Nephron (organoid): ENCODE measurements at regions not wholly inside any gene's neighbourhood (a gene's known extent, or its start where the extent isn't known, plus 50 kb on each side); places are given as distances from the start of the nearest gene placed in this dataset.
"Not testable (repeated sequence)": the region's sequence is repeated elsewhere in the genome, so short reads cannot be mapped to it uniquely, and the experiment has no call there.

ENCODE experiments used
- H3K27ac Mint-ChIP-seq, 3 experiments: 2 replicates each; pipeline ENCODE4 v1.8.0; 2020; ENCODE audit warnings: mixed read lengths in 3 of 3, mild to moderate bottlenecking in 2 of 3, moderate library complexity in 1 of 3
- H3K27me3 Mint-ChIP-seq: 2 replicates; pipeline ENCODE4 v1.8.0; 2021; ENCODE audit warnings: low read depth, mild to moderate bottlenecking, moderate library complexity, mixed read lengths
- H3K36me3 Mint-ChIP-seq: 2 replicates; pipeline ENCODE4 v1.8.0; 2020; ENCODE audit warnings: low read depth, mixed read lengths
- H3K4me1 Mint-ChIP-seq: 2 replicates; pipeline ENCODE4 v1.8.0; 2020; ENCODE audit warnings: mixed read lengths
- H3K4me3 Mint-ChIP-seq, 3 experiments: 2 replicates each; pipeline ENCODE4 v1.8.0; 2020; ENCODE audit warnings: mild to moderate bottlenecking in 3 of 3, mixed read lengths in 3 of 3, moderate library complexity in 2 of 3
- H3K9me3 Mint-ChIP-seq: 2 replicates; pipeline ENCODE4 v1.8.0; 2020; ENCODE audit warnings: mixed read lengths
- CTCF ChIP-seq, 3 experiments: fragments of 200-600 bp; sonication (generic); IDR thresholded peaks; one replicate each; pipeline ENCODE4 v1.5.0; 2021; ENCODE audit warnings: antibody characterized with exemption in 3 of 3; ENCODE audit not compliant: unreplicated experiment in 3 of 3

GRCh38 chr7:152551304-152552036, 115.7 kb upstream of the KMT2C start:
- no peaks in the 10 kb centered on the region for H3K36me3 Mint-ChIP-seq
- TF ChIP-seq CTCF (IDR thresholded peaks at IDR 0.05; ENCODE audit: unreplicated experiment in 3 of 3) = no peak

GRCh38 chr7:152544971-152545619, 109.3 kb upstream of the KMT2C start:
- H3K4me3 Mint-ChIP-seq = no peak overlapping the region
- H3K36me3 Mint-ChIP-seq = no peaks in the 10 kb centered on the region
- no peak for TF ChIP-seq CTCF (IDR thresholded peaks at IDR 0.05; ENCODE audit: unreplicated experiment in 3 of 3)
- H3K27ac Mint-ChIP-seq = no peak overlapping the region
- peaks cover 4% of the 10 kb centered on the region for H3K4me1 Mint-ChIP-seq
- H3K27me3 Mint-ChIP-seq = peaks cover 22% of the 10 kb centered on the region
- H3K9me3 Mint-ChIP-seq = peaks cover 5% of the 10 kb centered on the region

More at GRCh38 chr7:152551304-152552036, 115.7 kb upstream of the KMT2C start:
- no peaks in the 10 kb centered on the region for H3K27me3 Mint-ChIP-seq
- no peak overlapping the region for H3K4me3 Mint-ChIP-seq
- no peaks in the 10 kb centered on the region for H3K9me3 Mint-ChIP-seq
- no peak overlapping the region for H3K27ac Mint-ChIP-seq
- H3K4me1 Mint-ChIP-seq = no peaks in the 10 kb centered on the region

- peaks cover 4% of the 10 kb centered on the region for H3K4me1 Mint-ChIP-seq
- peaks cover 22% of the 10 kb centered on the region for H3K27me3 Mint-ChIP-seq
- H3K27ac Mint-ChIP-seq = no peak overlapping the region
- H3K9me3 Mint-ChIP-seq = peaks cover 5% of the 10 kb centered on the region
- TF ChIP-seq CTCF (IDR thresholded peaks at IDR 0.05; ENCODE audit: unreplicated experiment in 3 of 3) = no peak
- H3K4me3 Mint-ChIP-seq = no peak overlapping the region
- H3K36me3 Mint-ChIP-seq = no peaks in the 10 kb centered on the region
Measured at GRCh38 chr7:152544481-152544927, 108.7 kb upstream of the KMT2C start.

- peaks cover 4% of the 10 kb centered on the region for H3K4me1 Mint-ChIP-seq
- no peak overlapping the region for H3K27ac Mint-ChIP-seq
- peaks cover 22% of the 10 kb centered on the region for H3K27me3 Mint-ChIP-seq
- peaks cover 5% of the 10 kb centered on the region for H3K9me3 Mint-ChIP-seq
- no peak overlapping the region for H3K4me3 Mint-ChIP-seq
- H3K36me3 Mint-ChIP-seq = no peaks in the 10 kb centered on the region
- TF ChIP-seq CTCF (IDR thresholded peaks at IDR 0.05; ENCODE audit: unreplicated experiment in 3 of 3) = no peak
Measured at GRCh38 chr7:152543799-152544198, 108.0 kb upstream of the KMT2C start.

- peaks cover 5% of the 10 kb centered on the region for H3K9me3 Mint-ChIP-seq
- TF ChIP-seq CTCF (IDR thresholded peaks at IDR 0.05; ENCODE audit: unreplicated experiment in 3 of 3) = no peak
- no peak overlapping the region for H3K27ac Mint-ChIP-seq
Measured at GRCh38 chr7:152541892-152542291, 106.1 kb upstream of the KMT2C start.

GRCh38 chr7:152539190-152539495, 103.3 kb upstream of the KMT2C start:
- not testable (repeated sequence) for H3K27ac Mint-ChIP-seq, H3K4me1 Mint-ChIP-seq, H3K4me3 Mint-ChIP-seq, H3K36me3 Mint-ChIP-seq, H3K9me3 Mint-ChIP-seq, H3K27me3 Mint-ChIP-seq

More at GRCh38 chr7:152541892-152542291, 106.1 kb upstream of the KMT2C start:
- Mint-ChIP-seq H3K4me3 (no peak overlapping the region), H3K27me3 (peaks cover 22% of the 10 kb centered on the region), H3K4me1 (peaks cover 4% of the 10 kb centered on the region), H3K36me3 (no peaks in the 10 kb centered on the region)

- H3K27me3 Mint-ChIP-seq, H3K4me3 Mint-ChIP-seq, H3K9me3 Mint-ChIP-seq, H3K27ac Mint-ChIP-seq, H3K4me1 Mint-ChIP-seq, H3K36me3 Mint-ChIP-seq: not testable (repeated sequence)
Measured at GRCh38 chr7:152538346-152539189, 102.8 kb upstream of the KMT2C start.
